Epithelial cell of proximal tubule (primary cell): ENCODE measurements at regions not wholly inside any gene's neighbourhood (a gene's known extent, or its start where the extent isn't known, plus 50 kb on each side); places are given as distances from the start of the nearest gene placed in this dataset.

Experiments used
- DNase-seq: peaks from one replicate; pipeline ENCODE4 v3.0.0-alpha.2; 2011; ENCODE audit warnings: low read depth
- H3K4me3 ChIP-seq: 2 replicates; pipeline ENCODE4 v1.5.1; 2011; ENCODE audit warnings: low read depth, mild to moderate bottlenecking, low read length
- CTCF ChIP-seq: conservative IDR thresholded peaks from 2 replicates; pipeline ENCODE4 v1.5.1; 2012; ENCODE audit warnings: low read depth, mild to moderate bottlenecking, low read length

DNA sequence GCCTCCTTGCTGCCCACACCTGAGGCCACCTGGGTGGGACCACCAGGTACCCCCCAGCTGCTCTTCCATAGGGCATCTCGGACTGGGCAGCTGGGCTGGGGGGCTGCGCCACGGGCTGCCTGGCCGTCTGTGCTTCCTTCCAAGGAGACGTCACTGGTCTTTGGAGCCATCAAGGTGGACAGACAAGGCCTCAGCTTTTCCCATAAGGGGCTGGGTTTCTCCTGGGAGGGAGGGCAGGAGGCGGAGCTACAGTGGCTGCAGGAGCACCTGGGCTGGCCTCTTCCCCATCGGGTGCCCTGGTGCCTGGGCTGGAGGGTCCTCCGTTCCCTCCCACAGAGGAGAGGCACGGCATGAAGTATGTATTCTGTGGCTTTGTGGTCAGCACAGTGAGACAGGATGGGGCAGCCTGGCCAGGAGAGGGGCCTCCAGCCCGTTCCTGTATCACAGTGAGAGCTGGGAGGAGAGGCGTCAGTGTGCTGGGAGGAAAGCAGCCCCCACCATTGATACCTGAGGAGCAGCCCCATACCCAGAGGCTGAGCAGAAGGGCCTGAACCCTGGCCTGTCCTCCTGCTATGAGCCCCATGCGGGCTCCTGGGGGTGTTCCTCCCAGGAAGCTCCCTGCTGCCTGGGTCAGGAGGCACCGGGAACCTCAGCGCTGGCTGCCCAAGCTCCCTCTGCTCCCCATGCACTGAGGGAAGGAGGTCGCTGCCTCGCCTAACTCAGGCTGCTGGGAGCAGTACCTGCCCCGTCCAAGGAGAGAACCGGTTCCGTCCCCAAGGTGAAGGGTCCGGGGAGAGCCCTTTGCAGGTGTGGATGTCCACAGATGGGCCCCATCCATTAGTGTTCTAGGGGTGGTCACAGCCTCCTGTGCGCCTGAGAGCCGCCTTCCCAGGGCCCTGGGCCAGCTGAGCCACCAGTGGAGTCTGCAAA is 1075.0 kb downstream of the BRD1 start:
- H3K4me3 ChIP-seq = no peak overlapping the region
- TF ChIP-seq CTCF = no peak
- no peak for DNase-seq

- no peak for DNase-seq
- H3K4me3 ChIP-seq = no peak overlapping the region
- TF ChIP-seq CTCF = no peak
These were observed 1075.9 kb downstream of the BRD1 start for GRCh38 chr22:48751539-48752437.

GRCh38 chr22:48750826-48751440 is 1076.7 kb downstream of the BRD1 start:
- TF ChIP-seq CTCF = no peak
- no peak overlapping the region for H3K4me3 ChIP-seq
- DNase-seq = no peak

- no peak for DNase-seq
These were observed 1077.4 kb downstream of the BRD1 start for GRCh38 chr22:48750282-48750681.

GRCh38 chr22:48749555-48750227 is 1078.0 kb downstream of the BRD1 start:
- H3K4me3 ChIP-seq = no peak overlapping the region
- DNase-seq = no peak
- TF ChIP-seq CTCF = no peak

More at GRCh38 chr22:48750282-48750681, 1077.4 kb downstream of the BRD1 start:
- no peak for TF ChIP-seq CTCF
- H3K4me3 ChIP-seq = no peak overlapping the region

- TF ChIP-seq CTCF = no peak
- no peak overlapping the region for H3K4me3 ChIP-seq
- DNase-seq = no peak
These were observed 1078.7 kb downstream of the BRD1 start for GRCh38 chr22:48748860-48749554.
